Tibial nerve (tissue), 4 donors: ENCODE measurements at regions not wholly inside any gene's neighbourhood (a gene's known extent, or its start where the extent isn't known, plus 50 kb on each side); places are given as distances from the start of the nearest gene placed in this dataset.
A peak's percentile ranks its signal among the peaks of the same experiment; 100 is the strongest.

ENCODE experiments used
- DNase-seq, 2 donors: peaks; one replicate each; pipeline ENCODE4 v3.0.0-alpha.2; 2019; ENCODE audit warnings: low spot score in 2 of 2
- H3K27ac ChIP-seq, 4 donors: fragments of 200-600 bp; sonication (generic) in 3 of 4; one replicate each; pipeline ENCODE4 v1.5.1; 2017 to 2019; ENCODE audit warnings: mild to moderate bottlenecking in 1 of 4
- H3K27me3 ChIP-seq, 2 donors: fragments of 200-600 bp; sonication (generic) in 1 of 2; one replicate each; pipeline versions ENCODE4 v1.5.1 to v1.6.0; 2017 to 2019
- H3K36me3 ChIP-seq, 3 donors: fragments of 200-600 bp; sonication (generic); one replicate each; pipeline ENCODE4 v1.5.1; 2018 to 2019
- H3K4me1 ChIP-seq, 4 donors: fragments of 200-600 bp; sonication (generic) in 3 of 4; one replicate each; pipeline ENCODE4 v1.5.1; 2017 to 2019
- H3K4me3 ChIP-seq, 4 donors: fragments of 200-600 bp; sonication (generic) in 3 of 4; one replicate each; pipeline ENCODE4 v1.5.1; 2017 to 2019; ENCODE audit warnings: mild to moderate bottlenecking in 1 of 4, moderate library complexity in 1 of 4
- H3K9me3 ChIP-seq, 4 donors: fragments of 200-600 bp; sonication (generic) in 3 of 4; one replicate each; pipeline ENCODE4 v1.5.1; 2017 to 2019
- EP300 ChIP-seq, 2 donors: sonication (generic); formaldehyde crosslinking; IDR thresholded peaks; one replicate each; pipeline ENCODE4 v1.6.1; 2017; ENCODE audit warnings: antibody characterized with exemption in 2 of 2, mild to moderate bottlenecking in 1 of 2
- POLR2A ChIP-seq, 2 donors: fragments of 450-650 bp; IDR thresholded peaks; one replicate each; pipeline ENCODE4 v1.6.1; 2017; ENCODE audit warnings: antibody characterized with exemption in 2 of 2, mild to moderate bottlenecking in 2 of 2, moderate library complexity in 2 of 2
- WGBS, 2 donors: methylation state at CpG; one replicate each; pipeline ENCODE4 v1.1.5; 2018; 5-methylcytosine and 5-hydroxymethylcytosine counted together
- TF ChIP-seq, protein P1 (sequence below), 5 experiments: fragments of 200-600 bp in 3 of 5; fragments of 450-650 bp in 2 of 5; sonication (generic) in 3 of 5; IDR thresholded peaks; one replicate each; pipeline ENCODE4 v1.5.1; 2016 to 2019; ENCODE audit warnings: antibody characterized with exemption in 5 of 5, mild to moderate bottlenecking in 3 of 5, moderate library complexity in 2 of 5

DNA sequence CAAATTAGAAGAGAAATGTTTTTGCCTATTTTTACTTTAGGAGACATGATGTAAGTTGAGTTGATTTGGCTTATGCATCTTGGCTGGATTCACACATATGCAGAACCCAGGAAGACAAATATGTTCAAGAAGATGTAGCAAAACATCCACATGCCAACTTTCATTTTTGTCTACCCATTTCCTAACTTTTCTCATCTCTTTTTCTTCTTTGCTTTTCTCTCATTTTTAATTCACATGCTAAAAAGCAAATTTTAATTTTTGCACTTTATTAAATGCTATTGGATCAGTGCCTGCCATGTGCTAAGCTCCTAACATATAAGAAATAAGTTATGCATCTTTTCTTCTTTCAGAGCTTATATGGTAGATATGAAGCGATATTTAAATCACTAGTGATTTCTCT, 143.7 kb upstream of the GRM3 start:
- WGBS, 2 donors = 93 to 96% methylated on average over 1 of the region's 1 CpG

DNA sequence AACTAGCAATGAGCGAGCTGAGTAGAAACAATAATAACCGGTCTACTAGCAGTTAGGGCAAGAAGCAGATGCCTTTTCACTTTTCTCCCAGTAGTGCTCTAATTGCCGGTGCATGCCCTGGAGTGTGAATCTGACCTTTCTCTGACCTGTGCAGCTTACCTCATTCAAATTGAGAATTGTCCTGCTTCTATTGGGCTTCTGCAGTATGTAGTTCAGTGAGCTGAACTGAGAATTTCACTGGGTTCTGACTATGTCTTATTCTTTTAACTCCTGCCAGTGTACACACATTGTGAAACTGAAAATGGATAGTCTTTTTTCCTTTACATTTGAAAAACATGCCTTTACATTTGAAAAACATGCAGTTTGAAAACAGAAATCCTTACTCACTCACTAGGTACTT, 157.9 kb upstream of the GRM3 start:
- 51 to 54% methylated on average over 3 of the region's 3 CpGs for WGBS, 2 donors
- H3K36me3 ChIP-seq = no peaks in the 10 kb centered on the region
- no peak overlapping the region for H3K4me3 ChIP-seq
- no peak overlapping the region for H3K27ac ChIP-seq
- H3K9me3 ChIP-seq = no peaks in the 10 kb centered on the region
- TF ChIP-seq, protein P1, sequence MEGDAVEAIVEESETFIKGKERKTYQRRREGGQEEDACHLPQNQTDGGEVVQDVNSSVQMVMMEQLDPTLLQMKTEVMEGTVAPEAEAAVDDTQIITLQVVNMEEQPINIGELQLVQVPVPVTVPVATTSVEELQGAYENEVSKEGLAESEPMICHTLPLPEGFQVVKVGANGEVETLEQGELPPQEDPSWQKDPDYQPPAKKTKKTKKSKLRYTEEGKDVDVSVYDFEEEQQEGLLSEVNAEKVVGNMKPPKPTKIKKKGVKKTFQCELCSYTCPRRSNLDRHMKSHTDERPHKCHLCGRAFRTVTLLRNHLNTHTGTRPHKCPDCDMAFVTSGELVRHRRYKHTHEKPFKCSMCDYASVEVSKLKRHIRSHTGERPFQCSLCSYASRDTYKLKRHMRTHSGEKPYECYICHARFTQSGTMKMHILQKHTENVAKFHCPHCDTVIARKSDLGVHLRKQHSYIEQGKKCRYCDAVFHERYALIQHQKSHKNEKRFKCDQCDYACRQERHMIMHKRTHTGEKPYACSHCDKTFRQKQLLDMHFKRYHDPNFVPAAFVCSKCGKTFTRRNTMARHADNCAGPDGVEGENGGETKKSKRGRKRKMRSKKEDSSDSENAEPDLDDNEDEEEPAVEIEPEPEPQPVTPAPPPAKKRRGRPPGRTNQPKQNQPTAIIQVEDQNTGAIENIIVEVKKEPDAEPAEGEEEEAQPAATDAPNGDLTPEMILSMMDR (IDR thresholded peaks at IDR 0.05) = no peak
- no peak for TF ChIP-seq POLR2A (IDR thresholded peaks at IDR 0.05)
- TF ChIP-seq EP300 (IDR thresholded peaks at IDR 0.05) = no peak
- DNase-seq = no peak
- no peaks in the 10 kb centered on the region for H3K4me1 ChIP-seq
- H3K27me3 ChIP-seq = no peaks in the 10 kb centered on the region

More for the DNA sequence above, 143.7 kb upstream of the GRM3 start:
- no peaks in the 10 kb centered on the region for H3K9me3 ChIP-seq
- H3K4me3 ChIP-seq = no peak overlapping the region
- no peak for DNase-seq
- H3K4me1 ChIP-seq = no peaks in the 10 kb centered on the region
- H3K27me3 ChIP-seq = no peaks in the 10 kb centered on the region
- no peak overlapping the region for H3K27ac ChIP-seq
- no peak for TF ChIP-seq EP300 (IDR thresholded peaks at IDR 0.05)
- TF ChIP-seq, protein P1 (IDR thresholded peaks at IDR 0.05) = no peak
- no peak for TF ChIP-seq POLR2A (IDR thresholded peaks at IDR 0.05)
- H3K36me3 ChIP-seq = no peaks in the 10 kb centered on the region

- 62 to 83% methylated on average over 2 of the region's 2 CpGs for WGBS, 2 donors
- no peaks in the 10 kb centered on the region for H3K27me3 ChIP-seq
- no peaks in the 10 kb centered on the region for H3K4me1 ChIP-seq
- no peak overlapping the region for H3K27ac ChIP-seq
- H3K4me3 ChIP-seq = no peak overlapping the region
- peak in 1 of 2 donors; percentile 6 for DNase-seq
- H3K36me3 ChIP-seq = no peaks in the 10 kb centered on the region
- H3K9me3 ChIP-seq = no peaks in the 10 kb centered on the region
- TF ChIP-seq POLR2A (IDR thresholded peaks at IDR 0.05) = no peak
Observed at GRCh38 chr7:86479144-86479543, 164.6 kb upstream of the GRM3 start.

- no peak for DNase-seq
- H3K4me3 ChIP-seq = no peak overlapping the region
- H3K27ac ChIP-seq = no peak overlapping the region
- WGBS, 2 donors = 54 to 60% methylated on average over 2 of the region's 2 CpGs
- no peaks in the 10 kb centered on the region for H3K9me3 ChIP-seq
- TF ChIP-seq EP300 (IDR thresholded peaks at IDR 0.05) (no peak), POLR2A (IDR thresholded peaks at IDR 0.05) (no peak)
- TF ChIP-seq, protein P1 (IDR thresholded peaks at IDR 0.05) = no peak
- no peaks in the 10 kb centered on the region for H3K27me3 ChIP-seq
- no peaks in the 10 kb centered on the region for H3K4me1 ChIP-seq
- no peaks in the 10 kb centered on the region for H3K36me3 ChIP-seq
Observed at GRCh38 chr7:86477343-86477935, 166.3 kb upstream of the GRM3 start.

DNA sequence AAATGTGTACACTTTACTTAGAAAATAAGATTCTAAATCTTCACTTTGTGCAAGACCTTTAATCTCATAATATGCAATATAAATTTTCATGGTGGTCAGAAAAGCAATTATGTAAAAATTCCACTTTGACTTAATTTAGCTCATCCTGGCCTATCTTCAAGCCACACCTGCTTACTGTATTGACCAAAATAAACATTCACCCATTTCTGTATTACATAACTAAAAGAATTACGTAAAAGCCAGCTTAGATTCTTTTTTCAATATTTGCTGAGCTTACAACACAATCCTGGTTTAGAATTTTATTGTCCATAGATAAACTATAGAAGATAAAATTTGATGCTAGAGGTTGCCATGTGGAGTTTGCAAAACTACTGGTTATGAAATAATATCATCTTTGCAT, 172.9 kb upstream of the GRM3 start:
- no peaks in the 10 kb centered on the region for H3K36me3 ChIP-seq
- no peak for DNase-seq
- no peak overlapping the region for H3K27ac ChIP-seq
- no peak for TF ChIP-seq POLR2A (IDR thresholded peaks at IDR 0.05)
- TF ChIP-seq, protein P1 (IDR thresholded peaks at IDR 0.05) = no peak
- TF ChIP-seq EP300 (IDR thresholded peaks at IDR 0.05) = no peak
- H3K4me1 ChIP-seq = no peaks in the 10 kb centered on the region
- no peak overlapping the region for H3K4me3 ChIP-seq
- no peaks in the 10 kb centered on the region for H3K27me3 ChIP-seq
- WGBS, 2 donors = 74 to 78% methylated on average over 1 of the region's 1 CpG
- no peaks in the 10 kb centered on the region for H3K9me3 ChIP-seq
